GM21423 (cell line): ENCODE measurements at regions not wholly inside any gene's neighbourhood (a gene's known extent, or its start where the extent isn't known, plus 50 kb on each side); places are given as distances from the start of the nearest gene placed in this dataset.
"Not testable (repeated sequence)": the region's sequence is repeated elsewhere in the genome, so short reads cannot be mapped to it uniquely, and the experiment has no call there.

Source experiments
- ATAC-seq: cut with Tn5 transposase; IDR thresholded peaks from one replicate; pipeline ENCODE4 v1.9.1; 2021; ENCODE audit warnings: mild to moderate bottlenecking, moderate library complexity; ENCODE audit not compliant: unreplicated experiment

GRCh38 chr12:34097213-34097612, 74.9 kb downstream of the ALG10 start:
- ATAC-seq, result no peak

- no peak for ATAC-seq
Observed at GRCh38 chr12:34105392-34105933, 83.2 kb downstream of the ALG10 start.

- ATAC-seq, result no peak
Observed at GRCh38 chr12:34106172-34106571, 83.9 kb downstream of the ALG10 start.

- no peak for ATAC-seq
Observed at GRCh38 chr12:34107016-34107415, 84.7 kb downstream of the ALG10 start.

- ATAC-seq, result no peak
Observed at GRCh38 chr12:34107781-34108404, 85.6 kb downstream of the ALG10 start.

- ATAC-seq, result no peak
Observed at GRCh38 chr12:34108405-34108803, 86.1 kb downstream of the ALG10 start.

GRCh38 chr12:34108967-34109366, 86.7 kb downstream of the ALG10 start:
- no peak for ATAC-seq

- ATAC-seq, result no peak
Observed at GRCh38 chr12:34109390-34109789, 87.1 kb downstream of the ALG10 start.

GRCh38 chr12:34109909-34110531, 87.7 kb downstream of the ALG10 start:
- ATAC-seq, result not testable (repeated sequence)

GRCh38 chr12:34119366-34119765, 97.1 kb downstream of the ALG10 start:
- ATAC-seq, result no peak

- ATAC-seq, result no peak
Observed at GRCh38 chr12:34121360-34121759, 99.1 kb downstream of the ALG10 start.

- peak; percentile 54 for ATAC-seq
Observed at GRCh38 chr12:34123092-34123491, 100.8 kb downstream of the ALG10 start.

- ATAC-seq, result no peak
Observed at GRCh38 chr12:34124608-34125007, 102.3 kb downstream of the ALG10 start.

- ATAC-seq, result peak; percentile 41
Observed at GRCh38 chr12:34126239-34126641, 103.9 kb downstream of the ALG10 start.

- ATAC-seq, result no peak
Observed at GRCh38 chr12:34126805-34127204, 104.5 kb downstream of the ALG10 start.

GRCh38 chr12:34127379-34127778, 105.1 kb downstream of the ALG10 start:
- ATAC-seq, result not testable (repeated sequence)

- no peak for ATAC-seq
Observed at GRCh38 chr12:34142430-34142829, 120.1 kb downstream of the ALG10 start.

- no peak for ATAC-seq
Observed at GRCh38 chr12:34151019-34151418, 128.7 kb downstream of the ALG10 start.

GRCh38 chr12:34163443-34163842, 141.1 kb downstream of the ALG10 start:
- ATAC-seq, result no peak

- no peak for ATAC-seq
Observed at GRCh38 chr12:34166427-34167060, 144.2 kb downstream of the ALG10 start.

GRCh38 chr12:34168507-34168906, 146.2 kb downstream of the ALG10 start:
- ATAC-seq, result not testable (repeated sequence)

- no peak for ATAC-seq
Observed at GRCh38 chr12:34186492-34186891, 164.2 kb downstream of the ALG10 start.
